HCT116 (cell line): ENCODE measurements at regions not wholly inside any gene's neighbourhood (a gene's known extent, or its start where the extent isn't known, plus 50 kb on each side); places are given as distances from the start of the nearest gene placed in this dataset.

ENCODE experiments used
- EZH2 ChIP-seq: fragments of 200-600 bp; sonication (generic); IDR thresholded peaks from 2 replicates; pipeline ENCODE4 v1.6.1; 2017; ENCODE audit warnings: antibody characterized with exemption, mixed run types
- EZH2phosphoT487 ChIP-seq: fragments of 200-600 bp; IDR thresholded peaks from 2 replicates; pipeline ENCODE4 v1.6.1; 2018; ENCODE audit warnings: antibody characterized with exemption, borderline replicate concordance
- MAX ChIP-seq: IDR thresholded peaks from 2 replicates; pipeline ENCODE4 v1.6.1; 2012
- POLR2A ChIP-seq: IDR thresholded peaks from 2 replicates; pipeline ENCODE4 v1.7.0; 2011; ENCODE audit warnings: borderline replicate concordance; ENCODE audit not compliant: insufficient read depth, insufficient read length; ENCODE audit errors: extremely low read depth
- POLR2AphosphoS5 ChIP-seq: IDR thresholded peaks from 2 replicates; pipeline ENCODE4 v1.6.1; 2011; ENCODE audit warnings: mild to moderate bottlenecking, low read depth, low read length, moderate library complexity
- RAD21 ChIP-seq: IDR thresholded peaks from 2 replicates; pipeline ENCODE4 v1.6.1; 2012; ENCODE audit warnings: low read depth, mild to moderate bottlenecking
- SIN3A ChIP-seq: IDR thresholded peaks from 2 replicates; pipeline ENCODE4 v1.6.1; 2012; ENCODE audit warnings: low read depth
- ZNF274 ChIP-seq: fragments of 200-500 bp; sonication (Bioruptor generic); IDR thresholded peaks from 2 replicates; pipeline ENCODE4 v1.6.1; 2014; ENCODE audit warnings: mild to moderate bottlenecking, low read depth, low read length, inconsistent platforms
- TF ChIP-seq, protein P1 (sequence below), 3 experiments: fragments of 200-600 bp in 1 of 3; sonication (generic) in 1 of 3; IDR thresholded peaks in 2 of 3; conservative IDR thresholded peaks in 1 of 3; 2 replicates each; pipeline ENCODE4 v1.5.1; 2012 to 2017; ENCODE audit warnings: low read depth in 2 of 3, low read length in 2 of 3, antibody characterized with exemption in 1 of 3, borderline replicate concordance in 1 of 3, control low read depth in 1 of 3, mild to moderate bottlenecking in 1 of 3, mixed read lengths in 1 of 3, mixed run types in 1 of 3, moderate library complexity in 1 of 3; ENCODE audit not compliant: insufficient read depth in 1 of 3

DNA sequence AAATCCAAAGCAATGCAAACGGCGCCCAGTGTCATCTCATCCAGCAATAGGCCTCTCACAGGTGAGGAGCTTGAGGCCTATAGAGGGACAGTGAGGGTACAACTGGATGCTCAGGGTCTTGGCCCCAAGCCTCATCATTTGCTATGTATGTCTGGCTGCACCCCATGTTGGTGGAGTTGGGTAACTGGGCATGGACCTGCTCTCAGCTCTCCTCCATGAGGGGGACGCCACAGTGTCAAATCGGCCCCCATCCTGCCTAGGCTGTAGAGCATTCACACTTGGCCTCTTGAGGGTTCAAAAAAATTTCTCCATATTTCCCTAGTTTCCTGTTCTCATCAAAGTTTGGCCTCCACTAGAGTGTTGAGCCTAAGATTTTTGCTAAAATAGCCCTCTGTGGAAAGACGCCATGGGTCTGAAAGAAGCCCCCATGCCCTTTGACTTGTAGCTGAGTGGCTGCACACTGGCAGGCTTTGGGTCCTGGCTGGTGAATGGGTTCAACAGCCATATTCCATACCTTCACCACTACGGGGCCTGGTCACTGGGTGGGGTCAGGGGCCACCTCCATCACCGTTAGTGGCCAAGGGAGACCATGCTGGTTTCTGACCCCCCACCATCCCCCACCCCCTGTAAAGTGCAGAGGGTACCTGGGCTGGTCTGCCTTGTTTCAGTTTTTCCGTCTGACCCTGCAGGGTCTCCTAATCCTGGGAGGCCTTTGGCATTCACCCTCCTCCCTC is 132.3 kb upstream of the TBX20 start:
- TF ChIP-seq RAD21 (no peak), POLR2A (no peak), POLR2AphosphoS5 (no peak), MAX (no peak), EZH2phosphoT487 (no peak), EZH2 (no peak), SIN3A (no peak), ZNF274 (no peak)
- TF ChIP-seq, protein P1, sequence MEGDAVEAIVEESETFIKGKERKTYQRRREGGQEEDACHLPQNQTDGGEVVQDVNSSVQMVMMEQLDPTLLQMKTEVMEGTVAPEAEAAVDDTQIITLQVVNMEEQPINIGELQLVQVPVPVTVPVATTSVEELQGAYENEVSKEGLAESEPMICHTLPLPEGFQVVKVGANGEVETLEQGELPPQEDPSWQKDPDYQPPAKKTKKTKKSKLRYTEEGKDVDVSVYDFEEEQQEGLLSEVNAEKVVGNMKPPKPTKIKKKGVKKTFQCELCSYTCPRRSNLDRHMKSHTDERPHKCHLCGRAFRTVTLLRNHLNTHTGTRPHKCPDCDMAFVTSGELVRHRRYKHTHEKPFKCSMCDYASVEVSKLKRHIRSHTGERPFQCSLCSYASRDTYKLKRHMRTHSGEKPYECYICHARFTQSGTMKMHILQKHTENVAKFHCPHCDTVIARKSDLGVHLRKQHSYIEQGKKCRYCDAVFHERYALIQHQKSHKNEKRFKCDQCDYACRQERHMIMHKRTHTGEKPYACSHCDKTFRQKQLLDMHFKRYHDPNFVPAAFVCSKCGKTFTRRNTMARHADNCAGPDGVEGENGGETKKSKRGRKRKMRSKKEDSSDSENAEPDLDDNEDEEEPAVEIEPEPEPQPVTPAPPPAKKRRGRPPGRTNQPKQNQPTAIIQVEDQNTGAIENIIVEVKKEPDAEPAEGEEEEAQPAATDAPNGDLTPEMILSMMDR (IDR thresholded peaks at IDR 0.05 in 2 of 3, conservative IDR thresholded peaks at IDR 0.05 in 1 of 3; ENCODE audit: borderline replicate concordance in 1 of 3, insufficient read depth in 1 of 3, low read depth in 2 of 3, low read length in 2 of 3), result no peak
